MCF 10A (cell line): ENCODE measurements at regions not wholly inside any gene's neighbourhood (a gene's known extent, or its start where the extent isn't known, plus 50 kb on each side); places are given as distances from the start of the nearest gene placed in this dataset.

Source experiments
- BruUV-seq: library from RNA; stranded (reverse); fragments of 400-500 nt; replicated peaks from 2 replicates; lab custom pipeline; 2021; lab: Mats Ljungman, UMichigan
- CTCF ChIA-PET: fragments of 300-600 bp; sonication (Branson Sonifier 250); formaldehyde crosslinking; extraction: SDS; loops from one replicate; lab custom pipeline; 2021; ENCODE audit warnings: antibody characterized with exemption, inconsistent platforms; lab: Yijun Ruan, JAX
- POLR2A ChIA-PET: fragments of 300-600, 350-650 bp; sonication (Branson Sonifier 250); formaldehyde crosslinking; extraction: SDS; loops from one replicate; lab custom pipeline; 2020; ENCODE audit warnings: antibody characterized with exemption, inconsistent platforms; lab: Yijun Ruan, JAX
- DNase-seq: peaks from one replicate; pipeline ENCODE4 v3.0.0-alpha.2; 2018; ENCODE audit not compliant: unreplicated experiment
- H3K27ac Mint-ChIP-seq: one replicate; pipeline ENCODE4 v1.8.0; 2022; ENCODE audit warnings: mild to moderate bottlenecking, low read depth, mixed read lengths; ENCODE audit not compliant: unreplicated experiment
- H3K27me3 Mint-ChIP-seq: one replicate; pipeline ENCODE4 v1.8.0; 2022; ENCODE audit warnings: mixed read lengths; ENCODE audit not compliant: insufficient read depth, unreplicated experiment
- H3K36me3 Mint-ChIP-seq: one replicate; pipeline ENCODE4 v1.8.0; 2022; ENCODE audit warnings: mild to moderate bottlenecking, moderate library complexity, mixed read lengths; ENCODE audit not compliant: insufficient read depth, unreplicated experiment
- H3K4me1 Mint-ChIP-seq: one replicate; pipeline ENCODE4 v1.8.0; 2022; ENCODE audit warnings: mixed read lengths; ENCODE audit not compliant: insufficient read depth, unreplicated experiment
- H3K4me3 Mint-ChIP-seq: one replicate; pipeline ENCODE4 v1.8.0; 2022; ENCODE audit warnings: mild to moderate bottlenecking, moderate library complexity, mixed read lengths; ENCODE audit not compliant: unreplicated experiment
- H3K9me3 Mint-ChIP-seq: one replicate; pipeline ENCODE4 v1.8.0; 2022; ENCODE audit warnings: mixed read lengths; ENCODE audit not compliant: unreplicated experiment
- CTCF ChIP-seq: fragments of 200-600 bp; IDR thresholded peaks from one replicate; pipeline ENCODE4 v1.8.0; 2022; ENCODE audit warnings: antibody characterized with exemption, mild to moderate bottlenecking; ENCODE audit not compliant: unreplicated experiment
- intact Hi-C: fragments of 100-400 bp; cut with micrococcal nuclease; formaldehyde crosslinking; loops from 2 replicates; pipeline ENCODE4 v1.14.1; 2022

- ChIA-PET POLR2A (no interaction called here), CTCF (no interaction called here)
- Mint-ChIP-seq H3K9me3 (peaks cover 7% of the 10 kb centered on the region), H3K36me3 (no peaks in the 10 kb centered on the region), H3K27ac (no peak overlapping the region), H3K4me1 (no peaks in the 10 kb centered on the region), H3K4me3 (no peak overlapping the region), H3K27me3 (peaks cover 41% of the 10 kb centered on the region)
- BruUV-seq = no TSS peak
- DNase-seq = no peak
- intact Hi-C loops = no loop called here
- no peak for TF ChIP-seq CTCF
These were observed 70.9 kb downstream of the ATXN3L start for GRCh38 chrX:13248867-13249486.

- ChIA-PET CTCF (interaction anchor here (0.6 to 1.5 kb wide), 6 partner anchors 24 to 1738 kb away, joined by 3 to 7 read pairs (median 5); no protein-coding TSS in a partner anchor), POLR2A (interaction anchor here (0.9 kb wide), 1 partner anchor 15 kb away, joined by 4 read pairs; no protein-coding TSS in a partner anchor)
- no peak for DNase-seq
- Mint-ChIP-seq H3K9me3 (no peaks in the 10 kb centered on the region), H3K36me3 (no peaks in the 10 kb centered on the region), H3K27ac (no peak overlapping the region), H3K4me1 (no peaks in the 10 kb centered on the region), H3K27me3 (peaks cover 43% of the 10 kb centered on the region), H3K4me3 (no peak overlapping the region)
- BruUV-seq = no TSS peak
- intact Hi-C loops = no loop called here
- no peak for TF ChIP-seq CTCF
These were observed 80.6 kb downstream of the ATXN3L start for GRCh38 chrX:13239272-13239671.

GRCh38 chrX:13235930-13236329, 83.9 kb downstream of the ATXN3L start:
- no peaks in the 10 kb centered on the region for H3K9me3 Mint-ChIP-seq
- H3K4me1 Mint-ChIP-seq = no peaks in the 10 kb centered on the region
- CTCF ChIA-PET = no interaction called here
- POLR2A ChIA-PET = no interaction called here
- intact Hi-C loops = no loop called here
- H3K27me3 Mint-ChIP-seq = peaks cover 41% of the 10 kb centered on the region
- no peaks in the 10 kb centered on the region for H3K36me3 Mint-ChIP-seq
- no peak overlapping the region for H3K4me3 Mint-ChIP-seq
- no peak for TF ChIP-seq CTCF
- BruUV-seq = no TSS peak
- no peak overlapping the region for H3K27ac Mint-ChIP-seq
- DNase-seq = no peak

- intact Hi-C loops = no loop called here
- Mint-ChIP-seq H3K27me3 (peaks cover 12% of the 10 kb centered on the region), H3K9me3 (peaks cover 1% of the 10 kb centered on the region), H3K4me1 (no peaks in the 10 kb centered on the region), H3K4me3 (no peak overlapping the region), H3K36me3 (no peaks in the 10 kb centered on the region), H3K27ac (no peak overlapping the region)
- BruUV-seq = no TSS peak
- TF ChIP-seq CTCF = no peak
- DNase-seq = no peak
- ChIA-PET CTCF (interaction anchor here (0.6 to 0.9 kb wide), 2 partner anchors 255 to 286 kb away, joined by 3 to 4 read pairs; no protein-coding TSS in a partner anchor), POLR2A (interaction anchor here (0.7 kb wide), 1 partner anchor 11 kb away, joined by 3 read pairs; no protein-coding TSS in a partner anchor)
These were observed 87.4 kb downstream of the ATXN3L start for GRCh38 chrX:13232484-13232883.
